ENCODE measurements at regions not wholly inside any gene's neighbourhood (a gene's known extent, or its start where the extent isn't known, plus 50 kb on each side); places are given as distances from the start of the nearest gene placed in this dataset.

- no peak for DNase-seq (ENCODE audit: low spot score)
- H3K36me3 ChIP-seq (ENCODE audit: control insufficient read depth in 4 of 4, insufficient read depth in 3 of 4, low read depth in 1 of 4, low read length in 3 of 4): no peaks in the 10 kb centered on the region
- H3K4me3 ChIP-seq (ENCODE audit: low read depth in 1 of 3, low read length in 3 of 3): no peak overlapping the region
- TF ChIP-seq NR2F2 (IDR thresholded peaks at IDR 0.05) (no peak), RXRA (IDR thresholded peaks at IDR 0.05) (no peak), RAD21 (IDR thresholded peaks at IDR 0.05) (no peak), HNF4G (IDR thresholded peaks at IDR 0.05) (no peak), MAX (IDR thresholded peaks at IDR 0.05) (no peak), ATF3 (IDR thresholded peaks at IDR 0.05) (no peak)
- H3K27me3 ChIP-seq (ENCODE audit: control insufficient read depth in 4 of 4, insufficient read depth in 4 of 4, low read length in 3 of 4): no peaks in the 10 kb centered on the region
- 71% methylated on average over 7 of the region's 7 CpGs for WGBS
- H3K4me1 ChIP-seq (ENCODE audit: control insufficient read depth in 4 of 4, insufficient read depth in 4 of 4, low read length in 3 of 4): no peaks in the 10 kb centered on the region
- no peaks in the 10 kb centered on the region for H3K9me3 ChIP-seq (ENCODE audit: control insufficient read depth in 4 of 4, low read length in 3 of 4)
- no peak overlapping the region for H3K9ac ChIP-seq (ENCODE audit: low read depth in 1 of 2, low read length in 2 of 2)
- no peak overlapping the region for H3K27ac ChIP-seq (ENCODE audit: low read depth in 1 of 2, low read length in 2 of 2)
Measured at GRCh38 chr10:4736183-4736582, 89.8 kb upstream of the AKR1E2 start.

- TF ChIP-seq FOXA2 (IDR thresholded peaks at IDR 0.05): no peak
- TF ChIP-seq FOXA1 (IDR thresholded peaks at IDR 0.05): no peak
- TF ChIP-seq MAX (IDR thresholded peaks at IDR 0.05): no peak
- TF ChIP-seq ATF3 (IDR thresholded peaks at IDR 0.05): no peak
- no peak for TF ChIP-seq RAD21 (IDR thresholded peaks at IDR 0.05)
- no peak for TF ChIP-seq REST (IDR thresholded peaks at IDR 0.05)
- TF ChIP-seq RXRA (IDR thresholded peaks at IDR 0.05): no peak
- TF ChIP-seq TAF1 (conservative IDR thresholded peaks at IDR 0.05): no peak
- no peak for TF ChIP-seq CTCF (IDR thresholded peaks at IDR 0.05; ENCODE audit: low read depth, low read length, missing input control)
- no peak for TF ChIP-seq NR2F2 (IDR thresholded peaks at IDR 0.05)
- no peak for TF ChIP-seq ZBTB33 (IDR thresholded peaks at IDR 0.05)
- TF ChIP-seq HNF4G (IDR thresholded peaks at IDR 0.05): no peak
- TF ChIP-seq GABPA (IDR thresholded peaks at IDR 0.05 in 1 of 2, conservative IDR thresholded peaks at IDR 0.05 in 1 of 2): no peak
Measured at GRCh38 chr10:4733843-4734224, 92.2 kb upstream of the AKR1E2 start.

More at GRCh38 chr10:4733843-4734224, 92.2 kb upstream of the AKR1E2 start:
- Histone ChIP-seq H3K4me3 (ENCODE audit: low read depth in 1 of 3, low read length in 3 of 3) (no peak overlapping the region), H3K9ac (ENCODE audit: low read depth in 1 of 2, low read length in 2 of 2) (no peak overlapping the region), H3K27me3 (ENCODE audit: control insufficient read depth in 4 of 4, insufficient read depth in 4 of 4, low read length in 3 of 4) (no peaks in the 10 kb centered on the region), H3K9me3 (ENCODE audit: control insufficient read depth in 4 of 4, low read length in 3 of 4) (no peaks in the 10 kb centered on the region), H3K4me1 (ENCODE audit: control insufficient read depth in 4 of 4, insufficient read depth in 4 of 4, low read length in 3 of 4) (no peaks in the 10 kb centered on the region), H3K27ac (ENCODE audit: low read depth in 1 of 2, low read length in 2 of 2) (no peak overlapping the region), H3K36me3 (ENCODE audit: control insufficient read depth in 4 of 4, insufficient read depth in 3 of 4, low read depth in 1 of 4, low read length in 3 of 4) (no peaks in the 10 kb centered on the region)
- no peak for DNase-seq (ENCODE audit: low spot score)
- WGBS: 82% methylated on average over 3 of the region's 3 CpGs

Measured in liver (tissue), 8 donors.